Pancreas (tissue), 10 donors: ENCODE measurements at regions not wholly inside any gene's neighbourhood (a gene's known extent, or its start where the extent isn't known, plus 50 kb on each side); places are given as distances from the start of the nearest gene placed in this dataset.
A peak's percentile ranks its signal among the peaks of the same experiment; 100 is the strongest.

Experiments used
- ATAC-seq, 4 donors: fragments of 200-7000 bp; cut with Tn5 transposase; one replicate each; pipeline versions ENCODE4 v1.8.0 to v1.9.1; 2020; ENCODE audit warnings: mild to moderate bottlenecking in 4 of 4, moderate library complexity in 4 of 4
- DNase-seq, 6 donors: peaks; one replicate each; pipeline ENCODE4 v3.0.0-alpha.2; 2020
- FAIRE-seq: peaks from 2 replicates; lab custom pipeline; 2012; peaks lifted over from hg19 to GRCh38; lab: Jason Lieb, UNC
- H3K27ac ChIP-seq, 4 donors: fragments of 200-600 bp; sonication (generic); 1 replicate in 3 of 4; 2 replicates in 1 of 4; pipeline versions ENCODE4 v1.5.0 to v1.8.0; 2020
- H3K27me3 ChIP-seq, 4 donors: fragments of 200-600 bp; one replicate each; pipeline ENCODE4 v1.8.0; 2021
- H3K36me3 ChIP-seq, 3 donors: fragments of 200-600 bp; sonication (generic) in 1 of 3; one replicate each; pipeline versions ENCODE4 v1.5.0 to v1.8.0; 2020 to 2021
- H3K4me1 ChIP-seq, 3 donors: fragments of 200-600 bp; one replicate each; pipeline ENCODE4 v1.8.0; 2021
- H3K4me3 ChIP-seq, 4 donors: fragments of 200-600 bp; sonication (generic) in 2 of 4; one replicate each; pipeline versions ENCODE4 v1.5.0 to v1.8.0; 2020 to 2021
- H3K9me3 ChIP-seq, 4 donors: fragments of 200-600 bp; one replicate each; pipeline ENCODE4 v1.8.0; 2021
- WGBS, 2 donors: extraction: QIAGEN DNeasy Blood & Tissue Kit; methylation state at CpG; one replicate each; pipeline ENCODE4 v1.1.7; 2013; 5-methylcytosine and 5-hydroxymethylcytosine counted together
- intact Hi-C, 3 donors: fragments of 100-400 bp; cut with DNase I; formaldehyde crosslinking; loops; one replicate each; pipeline versions ENCODE4 v1.11.1 to v1.14.2; 2022
- TF ChIP-seq, protein P1 (sequence below), 4 donors: fragments of 200-600 bp; sonication (generic) in 3 of 4; IDR thresholded peaks; one replicate each; pipeline versions ENCODE4 v1.5.0 to v1.8.0; 2021; ENCODE audit warnings: antibody characterized with exemption in 4 of 4
- donor health status: healthy with polysubstance abuse.
- donor health status: DM: no; HTN: no; CAD: no; lungs with moderate emphysema.
- donor health status: DM: no; HTN: no; CAD: no.
- donor health status: control.
- donor health status: control.
- donor health status: Bipolar disorder and iron deficiency.
- donor health status: DM: yes; HTN: yes; CAD: no.
- donor health status: DM: no; HTN: no; CAD: no.
- donor health status: DM: no; HTN: no; CAD: no.
- donor health status: DM: yes; HTN: yes; CAD: no.

DNA sequence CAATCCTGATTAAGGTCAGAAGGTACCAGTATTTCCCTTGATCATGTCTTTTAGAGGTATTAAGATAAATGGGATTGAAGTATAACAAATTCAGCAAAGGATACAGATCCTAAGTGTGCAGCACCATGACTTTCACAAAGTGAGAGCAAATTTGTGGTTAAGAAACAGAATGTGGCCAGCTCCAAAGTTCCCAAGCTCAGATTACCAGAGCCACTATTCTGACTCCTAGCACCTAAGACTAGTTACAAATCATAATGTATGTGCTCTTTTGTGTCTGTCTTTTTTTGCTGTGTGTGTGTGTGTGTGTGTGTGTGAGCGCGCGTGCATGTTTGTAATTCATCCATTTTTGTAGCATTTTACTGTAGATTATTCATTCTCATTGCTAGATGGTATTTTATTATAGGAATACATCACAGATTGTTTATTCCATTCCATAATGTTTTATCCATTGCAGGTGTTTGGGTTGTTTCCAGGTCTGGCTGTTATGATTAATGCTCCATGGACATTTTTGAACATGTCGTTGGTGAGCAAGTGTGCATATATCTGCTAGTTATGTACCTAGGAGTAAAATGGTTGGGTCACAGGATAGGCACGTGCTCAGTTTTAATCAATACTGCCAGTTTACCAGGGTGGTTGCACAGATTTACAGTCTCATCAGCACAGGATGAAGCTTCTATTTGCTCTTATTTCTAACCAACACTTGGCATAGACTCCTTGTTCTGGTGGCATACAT is 314.0 kb upstream of the JAG1 start:
- no peak for FAIRE-seq
- intact Hi-C loops = no loop called here
- Histone ChIP-seq H3K4me1 (no peaks in the 10 kb centered on the region), H3K36me3 (no peaks in the 10 kb centered on the region), H3K9me3 (no peaks in the 10 kb centered on the region), H3K27ac (no peak overlapping the region), H3K27me3 (no peaks in the 10 kb centered on the region), H3K4me3 (no peak overlapping the region)
- TF ChIP-seq, protein P1, sequence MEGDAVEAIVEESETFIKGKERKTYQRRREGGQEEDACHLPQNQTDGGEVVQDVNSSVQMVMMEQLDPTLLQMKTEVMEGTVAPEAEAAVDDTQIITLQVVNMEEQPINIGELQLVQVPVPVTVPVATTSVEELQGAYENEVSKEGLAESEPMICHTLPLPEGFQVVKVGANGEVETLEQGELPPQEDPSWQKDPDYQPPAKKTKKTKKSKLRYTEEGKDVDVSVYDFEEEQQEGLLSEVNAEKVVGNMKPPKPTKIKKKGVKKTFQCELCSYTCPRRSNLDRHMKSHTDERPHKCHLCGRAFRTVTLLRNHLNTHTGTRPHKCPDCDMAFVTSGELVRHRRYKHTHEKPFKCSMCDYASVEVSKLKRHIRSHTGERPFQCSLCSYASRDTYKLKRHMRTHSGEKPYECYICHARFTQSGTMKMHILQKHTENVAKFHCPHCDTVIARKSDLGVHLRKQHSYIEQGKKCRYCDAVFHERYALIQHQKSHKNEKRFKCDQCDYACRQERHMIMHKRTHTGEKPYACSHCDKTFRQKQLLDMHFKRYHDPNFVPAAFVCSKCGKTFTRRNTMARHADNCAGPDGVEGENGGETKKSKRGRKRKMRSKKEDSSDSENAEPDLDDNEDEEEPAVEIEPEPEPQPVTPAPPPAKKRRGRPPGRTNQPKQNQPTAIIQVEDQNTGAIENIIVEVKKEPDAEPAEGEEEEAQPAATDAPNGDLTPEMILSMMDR (IDR thresholded peaks at IDR 0.05) = no peak
- WGBS, 2 donors = 54 to 64% methylated on average over 5 of the region's 5 CpGs
- ATAC-seq = peak in 1 of 4 donors; percentile 44
- DNase-seq = no peak

DNA sequence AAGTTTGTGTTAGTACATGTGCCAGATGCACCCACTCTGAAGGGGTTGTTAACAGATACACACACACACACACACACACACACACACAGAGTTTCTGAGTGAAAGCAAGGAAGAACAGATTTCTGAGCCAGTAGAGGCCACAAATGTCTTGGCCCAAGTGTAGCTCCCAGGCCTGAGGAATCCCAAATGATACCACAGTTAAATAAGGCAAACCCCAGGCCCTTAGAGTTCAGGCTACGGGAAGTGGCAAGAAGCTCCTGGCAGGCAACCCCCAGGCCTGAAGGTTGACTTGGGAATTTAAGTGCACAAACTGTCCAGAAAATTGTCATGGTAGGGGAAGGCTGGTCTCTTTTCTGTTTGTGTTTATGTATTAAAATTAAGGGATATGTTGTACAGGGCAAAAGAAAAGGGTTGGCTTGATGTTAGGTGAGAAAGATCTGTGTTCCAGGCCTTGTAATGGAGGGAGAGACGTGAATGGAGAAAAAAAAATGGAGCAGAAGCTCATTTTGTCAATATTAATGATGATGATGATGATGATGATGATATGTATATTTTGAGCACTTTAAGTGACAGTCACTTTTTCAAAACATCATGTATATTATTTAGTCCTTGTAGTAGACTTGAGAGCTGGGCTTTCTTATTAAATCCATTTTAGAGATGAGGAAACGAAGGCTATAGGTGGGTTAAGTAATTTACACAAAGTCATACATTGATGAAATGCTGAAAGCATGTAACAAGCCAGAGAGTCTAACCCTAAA is 317.0 kb upstream of the JAG1 start:
- intact Hi-C loops = no loop called here
- no peaks in the 10 kb centered on the region for H3K36me3 ChIP-seq
- no peak for FAIRE-seq

DNA sequence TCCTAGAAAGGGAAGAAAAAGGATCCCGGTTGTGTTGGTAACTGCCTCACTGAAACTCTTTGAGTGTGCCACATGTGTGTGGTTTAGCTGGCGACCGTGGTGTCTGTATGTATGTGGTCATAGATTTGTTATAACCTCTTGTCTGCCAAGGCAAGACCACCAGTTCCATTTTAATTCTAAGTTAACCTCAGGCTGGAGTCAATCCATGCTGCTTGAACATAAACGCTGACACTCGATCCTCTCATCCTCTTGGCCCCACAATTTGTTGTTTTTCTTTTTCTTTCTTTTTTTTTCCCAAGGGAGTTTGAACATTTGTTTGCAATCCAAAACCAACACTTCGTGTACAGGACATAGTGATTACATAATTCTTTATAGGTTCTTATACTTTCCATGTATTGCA is 318.9 kb upstream of the JAG1 start:
- TF ChIP-seq, protein P1 (IDR thresholded peaks at IDR 0.05) = no peak
- H3K4me3 ChIP-seq = no peak overlapping the region
- WGBS, 2 donors = 72 to 73% methylated on average over 6 of the region's 6 CpGs
- no peaks in the 10 kb centered on the region for H3K4me1 ChIP-seq
- FAIRE-seq (no peak), ATAC-seq (no peak), DNase-seq (no peak)
- no peak overlapping the region for H3K27ac ChIP-seq
- no peaks in the 10 kb centered on the region for H3K27me3 ChIP-seq
- intact Hi-C loops = no loop called here
- no peaks in the 10 kb centered on the region for H3K36me3 ChIP-seq
- no peaks in the 10 kb centered on the region for H3K9me3 ChIP-seq

More for the DNA sequence above, 317.0 kb upstream of the JAG1 start:
- no peaks in the 10 kb centered on the region for H3K4me1 ChIP-seq
- H3K9me3 ChIP-seq = no peaks in the 10 kb centered on the region
- H3K27me3 ChIP-seq = no peaks in the 10 kb centered on the region
- no peak overlapping the region for H3K27ac ChIP-seq
- TF ChIP-seq, protein P1 (IDR thresholded peaks at IDR 0.05) = no peak
- 87 to 92% methylated on average over 3 of the region's 3 CpGs for WGBS, 2 donors
- H3K4me3 ChIP-seq = no peak overlapping the region
- ATAC-seq = no peak
- DNase-seq = no peak

DNA sequence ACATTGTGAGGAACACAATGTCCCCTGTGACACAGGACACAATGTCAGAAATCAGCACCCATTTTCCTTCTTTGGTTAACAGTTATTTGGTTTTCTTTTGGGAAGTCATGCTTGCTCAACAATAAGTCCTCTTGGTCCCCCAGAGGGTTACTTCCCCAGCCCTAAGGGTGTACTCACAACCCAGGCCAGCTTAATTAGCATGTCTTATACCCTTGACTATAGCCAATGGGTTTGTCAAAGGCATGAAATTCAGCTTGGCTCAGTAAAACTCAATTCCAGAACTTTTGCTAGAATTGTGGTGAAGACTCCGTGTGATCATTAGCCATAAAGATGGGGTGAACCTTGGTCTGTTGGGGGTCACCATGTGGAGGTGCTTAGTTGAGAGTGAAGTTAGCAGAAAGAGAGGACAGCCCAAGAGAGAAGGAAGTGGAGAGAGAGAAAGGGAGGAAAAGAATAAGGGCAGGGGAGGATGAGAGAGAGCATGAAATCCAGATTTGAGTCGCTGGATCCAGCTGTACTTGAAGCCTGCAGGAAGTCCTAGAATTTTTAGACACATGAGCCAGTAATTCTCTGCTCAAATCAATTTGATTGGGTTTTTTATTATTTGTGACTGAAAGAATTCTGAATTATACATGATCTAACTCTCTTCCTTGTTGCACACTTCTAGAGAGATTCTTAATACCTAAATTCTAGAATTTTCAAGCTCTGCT is 321.3 kb upstream of the JAG1 start:
- Histone ChIP-seq H3K36me3 (no peaks in the 10 kb centered on the region), H3K4me3 (no peak overlapping the region), H3K27me3 (no peaks in the 10 kb centered on the region), H3K9me3 (no peaks in the 10 kb centered on the region), H3K27ac (no peak overlapping the region), H3K4me1 (no peaks in the 10 kb centered on the region)
- no peak for DNase-seq
- 95 to 97% methylated on average over 2 of the region's 2 CpGs for WGBS, 2 donors
- peak in 1 of 4 donors; percentile 29 for ATAC-seq
- intact Hi-C loops = no loop called here
- no peak for FAIRE-seq
- TF ChIP-seq, protein P1 (IDR thresholded peaks at IDR 0.05) = no peak
